ENCODE measurements at regions not wholly inside any gene's neighbourhood (a gene's known extent, or its start where the extent isn't known, plus 50 kb on each side); places are given as distances from the start of the nearest gene placed in this dataset.
"Not testable (repeated sequence)": the region's sequence is repeated elsewhere in the genome, so short reads cannot be mapped to it uniquely, and the experiment has no call there.

DNA sequence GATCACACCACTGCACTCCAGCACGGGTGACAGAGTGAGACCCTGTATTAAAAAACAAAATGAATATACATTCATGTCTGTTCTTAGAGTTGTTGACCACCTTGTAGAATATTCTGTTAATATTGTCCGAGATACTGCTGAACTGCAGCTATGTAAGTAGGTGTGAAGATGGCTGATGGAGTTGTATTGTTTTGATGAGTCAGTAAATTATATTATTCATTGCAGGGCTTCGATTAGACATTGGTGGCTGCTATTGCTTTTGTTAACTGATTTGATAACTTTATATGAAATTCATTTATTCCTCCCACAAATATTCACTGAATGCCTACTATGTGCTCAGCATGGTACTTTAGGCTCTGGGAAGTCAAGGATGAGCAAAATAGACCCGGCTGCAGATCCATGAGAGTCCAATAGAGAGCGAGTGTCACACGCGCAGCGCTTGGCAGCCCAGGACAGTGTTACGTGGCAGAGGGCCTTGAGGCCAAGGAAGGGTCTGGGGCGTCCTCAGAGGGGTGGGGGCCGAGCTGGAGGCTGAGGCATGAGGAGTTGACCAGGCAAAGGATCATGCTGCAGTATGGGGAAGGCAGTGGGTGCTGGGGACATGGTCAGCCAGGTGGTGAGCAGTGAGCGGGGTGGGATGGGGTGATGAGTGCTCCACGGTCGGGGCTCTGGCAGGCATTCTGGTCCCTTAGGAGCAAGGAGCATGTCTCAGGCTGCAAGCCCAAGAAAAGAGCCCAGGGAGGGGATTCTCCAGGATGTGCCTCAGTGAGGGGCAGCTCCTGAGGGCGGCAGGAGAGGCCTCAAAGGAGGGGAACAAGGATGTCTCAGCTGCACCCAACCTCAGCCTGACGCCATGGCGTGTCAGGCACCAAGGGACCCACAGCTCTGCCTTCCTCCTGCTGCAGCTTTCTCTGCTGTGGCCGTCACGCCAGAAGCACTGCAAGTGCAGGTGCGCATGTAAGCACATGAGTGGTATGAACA lies 243.5 kb downstream of the GADD45G start:
- no peak for DNase-seq

DNA sequence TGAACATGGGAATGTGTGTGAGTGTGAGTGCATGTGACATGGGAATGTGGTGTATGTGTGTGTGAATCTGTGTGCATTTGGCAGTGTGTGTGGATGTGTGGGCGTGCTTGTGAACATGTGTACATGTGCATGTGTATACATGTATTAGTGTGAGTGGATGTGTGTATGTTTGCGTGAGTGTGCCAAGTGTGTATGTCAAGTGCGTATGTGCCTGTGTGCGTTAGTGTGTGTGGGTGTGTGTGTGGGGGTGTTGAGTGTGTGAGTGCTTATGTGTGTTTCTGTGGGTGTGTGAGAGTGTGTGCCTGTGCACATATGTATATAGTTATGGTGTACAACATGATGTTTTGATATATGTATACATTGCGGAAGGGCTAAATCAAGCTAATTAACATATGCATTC lies 244.3 kb downstream of the GADD45G start:
- DNase-seq = no peak

DNA sequence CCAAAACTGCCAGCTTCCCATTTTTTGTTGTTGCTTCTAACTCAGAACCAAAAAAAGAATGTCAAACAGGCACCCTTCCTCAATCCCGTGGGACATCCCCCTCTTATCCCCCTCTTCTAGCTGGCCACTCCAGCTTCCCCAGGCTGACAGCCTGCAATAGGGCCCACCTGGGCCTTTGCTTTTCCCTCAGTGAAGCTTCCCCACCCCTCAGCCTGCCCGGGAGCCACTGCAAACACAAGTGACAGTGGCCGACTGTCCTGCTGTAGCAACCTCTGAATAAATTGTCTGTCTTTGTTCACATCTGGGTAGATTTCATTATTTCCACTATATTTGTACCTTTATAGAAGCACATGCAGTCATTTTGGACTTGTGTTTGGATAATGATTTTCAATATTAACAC lies 245.3 kb downstream of the GADD45G start:
- no peak for DNase-seq

DNA sequence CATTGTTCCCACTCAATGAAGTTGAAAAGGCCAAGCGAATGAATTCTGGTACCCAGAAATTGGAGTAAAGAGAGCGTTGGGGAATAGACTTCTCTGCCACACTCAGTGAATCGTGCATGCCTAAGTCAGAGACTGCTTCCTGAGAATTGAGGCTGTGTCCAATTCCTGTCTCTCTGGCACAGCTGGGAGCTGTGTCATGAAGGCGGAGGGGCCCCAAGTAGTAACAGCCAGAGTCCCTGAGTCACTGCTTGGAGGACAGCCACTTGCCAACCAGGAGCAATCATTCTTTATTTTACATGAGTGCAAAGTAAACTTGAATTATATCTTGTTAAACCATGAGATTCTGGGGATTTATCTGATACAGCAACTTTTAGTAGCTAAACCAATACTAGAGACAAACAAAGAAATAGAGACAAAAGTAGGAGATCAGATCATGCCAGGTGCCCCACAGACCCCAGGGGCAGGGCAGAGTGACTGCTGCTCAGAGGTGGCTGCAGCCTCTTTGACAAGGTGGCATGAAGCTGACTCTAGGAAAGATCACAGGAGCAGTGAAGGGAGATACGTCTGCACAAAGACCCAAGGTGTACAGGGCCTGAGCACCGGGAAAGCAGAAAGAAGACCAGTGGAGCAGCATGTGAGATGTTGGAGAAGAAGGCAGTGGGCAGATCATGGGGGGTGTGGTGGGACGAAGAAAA lies 246.0 kb downstream of the GADD45G start:
- no peak for DNase-seq

DNA sequence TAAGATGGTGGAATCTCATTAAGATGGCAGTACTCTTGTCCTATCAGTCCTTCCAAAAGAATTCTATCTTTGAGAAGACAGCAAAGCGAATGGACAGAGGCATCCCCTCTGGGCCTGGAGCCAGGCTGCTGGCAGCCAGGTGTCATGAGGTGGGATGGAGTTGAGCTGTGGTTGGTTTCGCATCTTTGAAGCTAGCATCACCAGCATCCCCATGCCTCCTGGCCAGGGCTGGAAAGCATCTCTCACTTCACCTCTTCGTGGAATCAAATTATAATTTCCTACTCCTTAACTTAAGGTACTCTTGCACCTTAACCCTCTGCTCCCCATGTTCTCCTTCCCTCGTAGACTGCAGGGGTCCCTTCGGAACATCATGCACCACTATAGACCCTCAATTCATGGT lies 248.3 kb downstream of the GADD45G start:
- no peak for DNase-seq

DNA sequence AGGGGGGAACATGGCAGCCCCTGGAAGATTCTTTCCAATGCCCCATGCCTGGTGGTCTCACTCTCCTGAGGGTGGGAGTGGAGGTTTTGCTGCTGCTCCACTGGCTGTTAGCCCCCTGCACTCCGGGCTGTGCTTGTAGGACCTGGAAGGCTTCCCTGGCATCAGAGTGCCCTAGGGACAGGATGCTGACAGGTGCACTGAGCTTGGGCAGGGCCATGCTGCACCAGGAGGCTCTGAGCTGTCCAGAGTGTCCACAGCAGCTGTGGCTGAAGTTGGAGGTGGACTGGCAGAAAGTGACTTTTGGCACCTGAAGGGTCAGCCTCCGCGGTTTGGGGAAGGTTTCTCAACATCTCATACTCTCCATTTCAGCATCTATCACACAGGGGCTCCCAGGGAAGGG lies 249.1 kb downstream of the GADD45G start:
- DNase-seq = no peak

DNA sequence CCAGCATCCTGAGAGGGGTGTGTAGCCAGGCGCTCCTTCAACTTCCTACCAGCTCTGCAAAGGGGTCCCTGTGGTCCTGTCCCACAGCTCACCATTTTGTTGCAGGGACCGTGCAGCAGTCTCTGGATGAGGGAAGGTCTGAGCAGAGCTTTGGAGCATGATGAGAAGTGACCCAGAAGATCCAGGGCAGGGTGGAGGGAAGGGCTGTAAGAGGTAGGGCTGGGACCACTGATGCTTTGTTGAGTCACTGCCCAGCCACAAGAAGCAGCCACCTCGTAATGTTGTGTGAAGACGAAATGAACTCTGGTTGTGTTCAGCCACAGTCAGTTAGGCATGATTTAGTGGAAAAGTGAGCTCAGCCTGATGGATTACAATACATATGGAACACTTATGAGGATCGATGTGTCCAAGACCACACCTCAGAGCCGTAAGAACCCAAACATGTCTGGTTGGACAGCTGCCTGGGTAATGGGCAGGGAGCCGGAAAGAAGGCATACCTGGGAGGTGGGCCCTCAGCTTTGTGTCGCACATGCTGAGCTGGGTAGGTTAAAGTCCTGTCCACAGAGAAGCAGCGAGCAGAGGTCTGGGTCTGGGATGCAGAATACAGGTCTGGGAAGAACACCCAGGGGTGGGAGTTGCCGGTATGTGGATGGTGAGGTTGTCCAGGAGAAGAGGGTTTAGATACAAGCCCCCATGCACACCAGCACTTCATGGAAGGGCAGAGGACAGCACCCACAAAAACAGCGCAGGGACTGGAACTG lies 250.1 kb downstream of the GADD45G start:
- DNase-seq = no peak

DNA sequence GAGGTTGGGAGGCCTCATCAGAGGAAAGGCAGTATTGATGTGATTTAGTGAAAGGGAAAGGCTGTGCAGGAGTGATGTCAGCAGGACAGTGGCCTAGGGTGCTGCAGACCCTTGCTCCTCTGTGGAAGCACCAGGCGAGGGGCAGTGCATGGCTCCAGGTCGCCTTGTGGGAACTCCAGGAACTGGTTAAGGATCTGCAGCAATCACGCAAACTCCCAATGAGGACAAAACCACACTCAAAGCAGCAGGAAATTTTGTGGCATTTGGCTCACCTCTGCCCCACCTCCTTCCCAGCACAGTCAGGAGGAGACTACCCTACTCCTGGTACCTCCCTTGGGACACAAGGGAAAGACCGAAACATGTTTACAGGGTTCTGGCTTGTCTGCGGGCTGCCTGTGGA lies 251.5 kb downstream of the GADD45G start:
- DNase-seq = not testable (repeated sequence)

DNA sequence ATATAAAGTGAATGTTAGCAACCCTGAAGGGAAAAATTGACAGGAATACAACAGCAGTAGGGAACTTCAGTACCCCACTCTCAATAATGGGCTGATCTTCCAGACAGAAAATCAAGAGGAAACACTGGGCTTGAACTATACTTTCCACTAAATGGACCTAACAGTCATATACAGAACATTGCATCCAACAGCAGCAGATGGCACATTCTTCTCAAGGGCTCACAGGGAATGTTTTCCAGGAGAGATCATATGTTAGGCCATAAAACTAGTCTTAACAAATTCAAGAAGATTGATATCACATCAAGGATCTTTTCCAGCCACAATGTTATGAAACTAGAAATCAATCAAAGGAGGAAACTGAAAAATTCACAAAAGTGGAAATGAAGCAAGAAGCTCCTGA lies 252.1 kb downstream of the GADD45G start:
- DNase-seq = not testable (repeated sequence)

DNA sequence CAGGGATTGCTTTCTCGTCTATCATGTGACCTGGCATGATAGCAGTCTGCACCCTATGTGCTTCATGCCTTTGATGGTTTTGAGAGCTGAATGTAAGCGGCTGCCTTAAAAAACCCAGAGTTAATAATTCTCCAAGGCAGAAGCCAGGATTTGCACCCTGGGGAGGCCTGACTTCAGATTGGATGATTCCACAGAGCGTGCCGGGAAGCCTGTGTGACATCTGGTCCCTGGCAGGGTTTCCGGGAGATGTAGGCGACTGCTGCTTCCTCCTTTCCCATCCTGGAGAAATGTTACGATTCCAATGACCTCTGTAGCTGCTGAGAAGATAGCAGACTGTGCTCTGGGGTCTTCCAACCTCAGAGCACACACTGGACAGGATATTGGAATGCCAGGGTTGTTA lies 255.0 kb downstream of the GADD45G start:
- DNase-seq = not testable (repeated sequence)

DNA sequence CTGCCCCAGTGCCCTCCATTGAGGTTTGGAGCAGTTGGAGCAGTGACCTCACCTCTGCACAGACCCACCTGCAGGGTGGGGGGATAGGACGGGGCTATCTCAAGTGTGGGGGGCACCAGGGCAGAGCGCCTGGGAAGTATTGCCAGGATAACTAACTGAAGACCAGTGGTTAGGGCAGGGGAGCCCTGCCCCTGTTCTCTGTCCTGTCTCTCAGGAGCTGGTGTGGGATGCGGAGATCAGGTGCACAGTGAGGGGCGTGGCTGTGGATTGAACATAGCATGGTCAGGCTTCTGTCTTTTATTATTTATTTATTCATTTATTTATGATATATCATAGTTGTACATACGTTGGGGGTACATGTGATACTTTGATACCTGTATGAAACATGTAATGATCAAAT lies 256.6 kb downstream of the GADD45G start:
- not testable (repeated sequence) for DNase-seq

DNA sequence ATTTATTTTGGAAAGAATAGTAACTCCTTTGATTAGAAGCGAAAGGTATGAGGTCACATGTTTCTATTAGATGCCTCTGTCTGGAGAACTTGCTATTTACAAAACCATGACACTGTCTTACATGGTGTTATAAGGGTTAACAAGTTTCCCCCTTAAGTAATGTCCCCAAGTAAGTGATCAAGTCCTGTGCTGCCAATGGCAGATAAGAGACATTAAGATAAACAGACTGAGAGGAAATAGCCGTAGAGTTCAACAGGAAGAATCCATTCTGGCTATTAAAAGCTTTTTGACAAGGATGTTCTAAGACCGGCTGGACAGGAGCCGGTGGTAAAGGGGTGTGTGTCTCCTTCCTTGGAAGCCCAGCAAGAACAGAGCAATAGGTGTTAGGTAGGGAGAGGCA lies 257.5 kb downstream of the GADD45G start:
- no peak for DNase-seq

DNA sequence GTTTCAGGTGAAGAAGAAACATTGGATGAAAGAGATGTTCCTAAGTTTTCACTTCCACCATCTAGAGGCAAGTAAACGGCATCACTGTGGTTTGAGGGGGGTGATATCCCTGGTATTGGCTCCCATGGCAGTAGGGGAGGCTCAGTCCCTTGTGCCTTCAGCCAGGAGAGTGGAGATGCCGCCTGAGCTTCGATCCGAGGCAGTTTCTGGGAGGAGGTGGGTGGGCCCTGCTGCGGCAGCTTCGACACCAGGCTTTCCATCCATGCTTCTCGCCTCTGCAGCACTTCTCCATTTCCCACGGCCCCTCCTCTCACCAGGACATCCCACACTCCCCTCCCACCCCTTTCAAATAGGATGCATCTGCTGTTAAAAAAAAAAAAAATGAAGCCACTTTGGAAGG lies 258.3 kb downstream of the GADD45G start:
- DNase-seq = no peak

DNA sequence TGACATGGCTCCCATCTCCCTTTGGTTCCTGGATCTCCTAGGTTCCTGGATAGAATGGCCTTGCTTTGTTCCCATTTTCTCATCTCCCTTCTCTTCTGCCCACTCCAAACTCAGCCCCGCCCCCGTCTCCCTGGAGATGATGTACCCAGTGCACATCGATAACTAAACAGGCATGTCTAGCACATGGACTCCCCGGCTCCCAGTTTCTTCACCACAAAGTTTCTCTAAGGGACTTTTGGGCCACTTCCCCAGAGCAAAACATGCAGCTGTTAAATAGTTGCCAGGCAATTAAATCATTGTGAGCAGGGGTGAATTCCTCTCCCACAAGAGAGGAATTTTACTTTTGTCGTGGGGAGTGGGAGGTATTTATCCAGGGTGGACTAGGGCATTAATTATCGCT lies 259.0 kb downstream of the GADD45G start:
- no peak for DNase-seq

DNA sequence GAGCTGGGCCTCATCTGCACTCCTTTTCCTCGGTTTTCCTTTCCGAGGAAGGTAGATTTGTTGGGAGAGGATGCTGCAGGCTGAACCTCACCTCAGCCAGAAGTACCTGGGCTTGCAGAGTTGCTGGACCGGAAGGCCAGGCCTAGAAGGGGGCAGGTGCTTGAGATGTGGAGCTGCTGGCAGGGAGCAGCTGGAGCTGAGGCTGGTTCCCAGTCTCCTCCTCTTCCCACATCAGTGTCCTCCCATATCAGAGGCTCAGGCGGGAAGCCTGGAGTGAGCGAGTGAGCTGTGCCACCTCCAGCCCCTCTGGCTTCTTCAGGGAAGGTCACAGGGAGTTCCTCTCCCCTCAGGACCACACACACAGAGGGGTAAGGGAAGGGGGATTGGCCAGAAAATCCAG lies 259.4 kb downstream of the GADD45G start:
- no peak for DNase-seq

DNA sequence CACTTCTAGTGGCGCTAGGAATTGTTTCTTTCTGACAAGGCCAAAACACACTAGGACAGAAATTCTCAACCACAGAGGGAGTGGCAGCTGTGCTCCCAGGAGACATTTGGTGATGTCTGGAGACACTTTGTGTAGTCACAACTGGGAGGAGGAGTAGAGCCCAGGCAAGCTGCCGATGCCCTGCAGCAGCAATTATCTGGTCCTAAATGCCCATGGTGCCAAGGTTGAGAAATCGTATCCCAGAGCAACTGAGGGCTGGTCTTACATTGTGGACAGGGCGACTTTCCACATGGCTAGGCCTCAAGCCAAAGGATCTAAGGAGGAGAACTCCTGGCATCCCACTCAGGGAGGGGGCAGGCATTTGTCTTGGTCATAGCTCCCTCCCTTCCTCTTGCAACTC lies 259.9 kb downstream of the GADD45G start:
- no peak for DNase-seq

DNA sequence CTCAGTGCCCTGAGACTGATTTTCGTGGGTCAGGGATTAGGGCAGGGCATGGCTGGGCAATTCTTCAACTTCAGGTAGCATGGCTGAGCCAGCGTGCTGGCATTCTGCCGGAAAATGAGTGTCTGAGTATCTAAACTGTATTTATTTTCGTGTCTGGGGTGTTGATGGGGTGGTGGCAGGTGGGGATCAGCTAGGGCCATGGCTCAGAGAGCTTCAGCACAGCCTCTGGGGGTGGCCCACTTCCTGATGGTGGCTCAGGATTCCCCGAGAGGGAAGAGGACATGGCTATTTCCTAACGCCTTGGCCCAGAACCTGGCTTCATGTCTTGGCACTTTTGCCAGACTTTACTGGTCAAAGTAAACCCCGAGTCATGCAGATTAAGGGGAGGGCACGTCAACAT lies 260.5 kb downstream of the GADD45G start:
- no peak for DNase-seq

DNA sequence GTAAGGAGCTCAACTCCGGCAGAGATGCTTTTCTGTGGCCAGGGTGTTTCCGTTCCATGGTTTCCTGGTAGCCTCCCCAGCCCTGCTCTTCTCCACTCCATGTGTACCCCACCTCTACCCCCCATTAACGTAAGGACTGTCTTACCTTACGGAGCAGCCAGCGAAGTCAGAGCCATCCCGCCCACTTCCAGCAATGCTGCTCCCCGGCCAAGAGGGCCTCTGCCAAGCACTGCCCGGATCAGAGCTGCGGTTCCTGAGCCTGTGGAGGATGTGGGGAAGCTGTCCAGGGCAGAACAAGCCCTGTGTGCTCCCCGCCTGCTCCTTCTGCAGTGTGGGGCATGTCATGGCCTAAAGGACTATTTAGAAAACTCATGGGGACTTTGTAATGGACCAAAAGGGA lies 261.2 kb downstream of the GADD45G start:
- no peak for DNase-seq

DNA sequence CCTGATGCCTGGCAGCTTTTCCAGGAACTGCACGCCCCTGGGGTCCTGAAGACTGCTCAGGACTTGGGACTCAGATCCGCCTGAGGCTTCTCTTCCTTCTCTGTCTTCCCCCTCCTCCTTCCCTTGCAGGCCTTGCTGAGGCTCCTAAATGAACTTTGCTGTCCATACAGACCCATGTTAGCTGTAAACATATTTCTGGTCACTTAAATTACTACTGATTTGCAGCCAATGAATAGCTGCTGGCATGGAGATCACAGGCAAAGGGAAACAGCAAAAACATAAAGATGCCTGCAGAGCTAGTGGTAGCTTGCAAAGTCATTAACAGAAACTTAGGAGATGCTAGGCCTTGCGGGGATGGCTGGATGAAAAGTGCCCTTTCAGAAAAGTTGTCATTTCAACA lies 261.9 kb downstream of the GADD45G start:
- no peak for DNase-seq

DNA sequence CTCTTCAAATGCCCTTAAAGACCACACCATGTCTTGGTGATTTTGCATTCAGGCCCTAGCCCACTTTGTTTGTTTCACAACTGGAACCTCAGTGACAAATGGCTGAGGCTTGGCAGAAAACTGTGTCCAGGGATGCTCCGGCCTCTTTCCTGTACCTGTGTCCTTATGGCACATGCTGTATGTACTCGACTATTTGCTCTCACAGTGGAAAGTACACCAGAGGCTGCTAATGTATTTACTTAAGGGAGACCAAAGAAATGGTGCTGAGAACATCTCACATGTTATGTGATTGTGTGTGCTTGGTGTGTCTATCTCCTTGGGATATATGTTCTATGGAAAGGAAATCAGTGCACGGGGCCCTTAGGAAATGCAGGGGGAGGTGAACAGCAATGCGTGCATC lies 263.3 kb downstream of the GADD45G start:
- no peak for DNase-seq

DNA sequence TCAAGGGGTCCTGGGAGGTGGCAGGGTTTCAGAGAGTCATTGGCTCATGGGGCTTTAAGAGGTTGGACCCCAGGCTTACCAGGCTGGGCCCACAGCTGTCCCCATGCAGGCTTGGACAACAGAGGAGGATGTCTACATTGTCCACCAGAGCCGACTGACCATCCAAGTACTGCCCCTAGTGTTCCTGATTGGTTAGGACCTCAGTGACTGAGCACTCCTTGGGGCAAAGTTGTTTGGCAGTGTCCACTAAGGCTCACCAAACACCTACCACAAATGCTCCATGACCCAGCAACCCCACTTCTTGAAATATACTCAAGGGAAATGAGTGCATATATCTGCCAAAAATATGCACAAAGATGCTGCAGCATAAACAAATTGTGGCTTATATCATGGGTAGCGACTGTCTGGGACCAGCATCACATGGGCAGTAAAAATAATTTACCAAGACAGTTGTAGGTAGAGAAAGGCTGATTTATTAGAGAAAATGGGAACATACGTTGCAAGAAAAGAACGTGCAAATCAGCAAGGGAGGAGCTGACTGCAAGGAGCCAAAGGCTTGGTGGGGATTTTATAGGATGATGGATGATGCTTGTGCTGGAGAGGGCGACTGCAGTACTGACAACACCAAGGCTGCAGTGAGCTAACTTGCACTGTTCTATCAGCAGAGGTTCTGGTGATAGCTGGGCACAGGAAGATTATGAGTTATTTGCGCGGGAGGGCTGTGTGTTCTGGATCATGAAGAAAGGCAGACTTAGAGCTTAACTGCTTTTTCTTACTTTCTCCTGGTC lies 265.2 kb downstream of the GADD45G start:
- no peak for DNase-seq

DNA sequence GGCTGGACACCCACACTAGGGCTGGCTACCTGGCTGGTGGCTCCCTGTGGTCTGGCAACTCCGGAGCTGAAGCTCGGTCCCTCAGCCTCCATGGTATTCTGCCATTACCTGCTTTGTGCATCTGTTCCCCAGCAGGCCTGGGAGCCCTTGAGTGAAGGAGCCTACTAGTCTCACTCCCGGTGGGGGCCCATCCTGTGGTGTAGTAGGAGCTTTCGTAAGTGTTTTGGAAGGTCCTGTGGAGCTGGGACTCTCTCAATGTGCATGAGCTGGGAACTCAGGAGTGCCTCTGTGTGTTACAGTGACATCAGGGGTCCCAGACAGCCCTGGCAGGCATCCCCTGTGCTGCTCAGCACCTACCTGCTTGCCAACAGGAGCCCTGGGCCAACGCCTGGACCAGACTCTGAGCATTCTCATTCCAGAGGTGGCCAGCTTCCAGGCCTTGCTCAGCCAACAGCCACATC lies 267.1 kb downstream of the GADD45G start:
- no peak for DNase-seq

Data from NCI-H187 treated with DMSO at 0.1 percent for 48 hours (cell line).